ENCODE measurements at regions not wholly inside any gene's neighbourhood (a gene's known extent, or its start where the extent isn't known, plus 50 kb on each side); places are given as distances from the start of the nearest gene placed in this dataset.
"Not testable (repeated sequence)": the region's sequence is repeated elsewhere in the genome, so short reads cannot be mapped to it uniquely, and the experiment has no call there.

- DNase-seq (ENCODE audit: low read depth in 2 of 2), result no peak
Observed at GRCh38 chr4:170818786-170819185, 729.0 kb upstream of the AADAT start.

- DNase-seq (ENCODE audit: low read depth in 2 of 2), result no peak
Observed at GRCh38 chr4:170805352-170805751, 715.6 kb upstream of the AADAT start.

- DNase-seq (ENCODE audit: low read depth in 2 of 2), result no peak
Observed at GRCh38 chr4:170804930-170805329, 715.2 kb upstream of the AADAT start.

- no peak for DNase-seq (ENCODE audit: low read depth in 2 of 2)
Observed at GRCh38 chr4:170803492-170803891, 713.7 kb upstream of the AADAT start.

GRCh38 chr4:170801771-170802170, 712.0 kb upstream of the AADAT start:
- DNase-seq (ENCODE audit: low read depth in 2 of 2), result no peak

- DNase-seq (ENCODE audit: low read depth in 2 of 2), result no peak
Observed at GRCh38 chr4:170794525-170794924, 704.8 kb upstream of the AADAT start.

- DNase-seq (ENCODE audit: low read depth in 2 of 2), result not testable (repeated sequence)
Observed at GRCh38 chr4:170788540-170789051, 698.8 kb upstream of the AADAT start.

GRCh38 chr4:170777663-170778062, 687.9 kb upstream of the AADAT start:
- no peak for DNase-seq (ENCODE audit: low read depth in 2 of 2)

GRCh38 chr4:170776983-170777382, 687.2 kb upstream of the AADAT start:
- DNase-seq (ENCODE audit: low read depth in 2 of 2), result no peak

- DNase-seq (ENCODE audit: low read depth in 2 of 2), result no peak
Observed at GRCh38 chr4:170775851-170776250, 686.1 kb upstream of the AADAT start.

- DNase-seq (ENCODE audit: low read depth in 2 of 2), result no peak
Observed at GRCh38 chr4:170773709-170774273, 684.0 kb upstream of the AADAT start.

- no peak for DNase-seq (ENCODE audit: low read depth in 2 of 2)
Observed at GRCh38 chr4:170772429-170772828, 682.7 kb upstream of the AADAT start.

- DNase-seq (ENCODE audit: low read depth in 2 of 2), result no peak
Observed at GRCh38 chr4:170770664-170771063, 680.9 kb upstream of the AADAT start.

- no peak for DNase-seq (ENCODE audit: low read depth in 2 of 2)
Observed at GRCh38 chr4:170769862-170770261, 680.1 kb upstream of the AADAT start.

- no peak for DNase-seq (ENCODE audit: low read depth in 2 of 2)
Observed at GRCh38 chr4:170758988-170759387, 669.2 kb upstream of the AADAT start.

- DNase-seq (ENCODE audit: low read depth in 2 of 2), result no peak
Observed at GRCh38 chr4:170750519-170750918, 660.8 kb upstream of the AADAT start.

GRCh38 chr4:170748975-170749374, 659.2 kb upstream of the AADAT start:
- no peak for DNase-seq (ENCODE audit: low read depth in 2 of 2)

- no peak for DNase-seq (ENCODE audit: low read depth in 2 of 2)
Observed at GRCh38 chr4:170743633-170744032, 653.9 kb upstream of the AADAT start.

- no peak for DNase-seq (ENCODE audit: low read depth in 2 of 2)
Observed at GRCh38 chr4:170741856-170742255, 652.1 kb upstream of the AADAT start.

- no peak for DNase-seq (ENCODE audit: low read depth in 2 of 2)
Observed at GRCh38 chr4:170736710-170737109, 647.0 kb upstream of the AADAT start.

- DNase-seq (ENCODE audit: low read depth in 2 of 2), result no peak
Observed at GRCh38 chr4:170729897-170730296, 640.1 kb upstream of the AADAT start.

- DNase-seq (ENCODE audit: low read depth in 2 of 2), result no peak
Observed at GRCh38 chr4:170729236-170729635, 639.5 kb upstream of the AADAT start.

- DNase-seq (ENCODE audit: low read depth in 2 of 2), result no peak
Observed at GRCh38 chr4:170724191-170724590, 634.4 kb upstream of the AADAT start.

GRCh38 chr4:170723171-170723570, 633.4 kb upstream of the AADAT start:
- DNase-seq (ENCODE audit: low read depth in 2 of 2), result no peak

Data from dermis microvascular lymphatic vessel endothelial cell (primary cell).